Fibroblast of lung (primary cell): ENCODE measurements at regions not wholly inside any gene's neighbourhood (a gene's known extent, or its start where the extent isn't known, plus 50 kb on each side); places are given as distances from the start of the nearest gene placed in this dataset.

Experiments used
- DNase-seq, 2 donors: peaks; one replicate each; pipeline versions ENCODE4 v3.0.0 to v3.0.0-alpha.2; 2010; ENCODE audit warnings: low read depth in 2 of 2
- H2AFZ ChIP-seq: 2 replicates; pipeline ENCODE4 v1.5.1; 2012; ENCODE audit warnings: low read length, control low read depth, inconsistent platforms
- H3K27ac ChIP-seq: 2 replicates; pipeline ENCODE4 v1.5.1; 2011; ENCODE audit warnings: low read length, control low read depth; ENCODE audit not compliant: insufficient read depth
- H3K27me3 ChIP-seq: 2 replicates; pipeline ENCODE4 v1.5.1; 2011; ENCODE audit warnings: mild to moderate bottlenecking, low read length; ENCODE audit not compliant: control insufficient read depth, insufficient read depth
- H3K36me3 ChIP-seq: 2 replicates; pipeline ENCODE4 v1.5.1; 2011; ENCODE audit warnings: low read length; ENCODE audit not compliant: control insufficient read depth, insufficient read depth
- H3K4me1 ChIP-seq: 2 replicates; pipeline ENCODE4 v1.5.1; 2011; ENCODE audit warnings: low read length; ENCODE audit not compliant: control insufficient read depth, insufficient read depth; ENCODE audit errors: extremely low read depth
- H3K4me2 ChIP-seq: 2 replicates; pipeline ENCODE4 v1.5.1; 2011; ENCODE audit warnings: low read length, control low read depth; ENCODE audit not compliant: insufficient read depth; ENCODE audit errors: extremely low read depth
- H3K4me3 ChIP-seq, 4 experiments: fragments of 200-600 bp in 1 of 4; sonication (generic) in 1 of 4; replicated peaks in 1 of 4; 2 replicates each; pipeline ENCODE4 v1.5.1; 2011 to 2016; ENCODE audit warnings: low read length in 4 of 4, low read depth in 3 of 4, mild to moderate bottlenecking in 3 of 4, control low read depth in 2 of 4, inconsistent platforms in 1 of 4, mixed read lengths in 1 of 4; ENCODE audit not compliant: insufficient read depth in 1 of 4; ENCODE audit errors: control extremely low read depth in 1 of 4
- H3K79me2 ChIP-seq: 2 replicates; pipeline ENCODE4 v1.5.1; 2012; ENCODE audit warnings: mild to moderate bottlenecking, low read length, inconsistent platforms; ENCODE audit not compliant: control insufficient read depth, insufficient read depth
- H3K9ac ChIP-seq: 2 replicates; pipeline ENCODE4 v1.5.1; 2011; ENCODE audit warnings: mild to moderate bottlenecking, low read length, control low read depth; ENCODE audit not compliant: insufficient read depth
- H3K9me3 ChIP-seq: 2 replicates; pipeline ENCODE4 v1.5.1; 2012; ENCODE audit warnings: low read depth, low read length; ENCODE audit not compliant: control insufficient read depth, insufficient read depth
- H4K20me1 ChIP-seq: 2 replicates; pipeline ENCODE4 v1.5.1; 2011; ENCODE audit warnings: low read length; ENCODE audit not compliant: control insufficient read depth, insufficient read depth; ENCODE audit errors: extremely low read depth
- EZH2 ChIP-seq: IDR thresholded peaks from 2 replicates; pipeline ENCODE4 v1.5.1; 2012; ENCODE audit warnings: low read length, control low read depth, mild to moderate bottlenecking; ENCODE audit errors: missing control alignments
- TF ChIP-seq, protein P1 (sequence below), 2 donors: IDR thresholded peaks in 1 of 2; conservative IDR thresholded peaks in 1 of 2; 1 replicate in 1 of 2; 2 replicates in 1 of 2; pipeline ENCODE4 v1.5.1; 2011 to 2012; ENCODE audit warnings: low read length in 2 of 2, control low read depth in 1 of 2, inconsistent platforms in 1 of 2, low read depth in 1 of 2, mild to moderate bottlenecking in 1 of 2

DNA sequence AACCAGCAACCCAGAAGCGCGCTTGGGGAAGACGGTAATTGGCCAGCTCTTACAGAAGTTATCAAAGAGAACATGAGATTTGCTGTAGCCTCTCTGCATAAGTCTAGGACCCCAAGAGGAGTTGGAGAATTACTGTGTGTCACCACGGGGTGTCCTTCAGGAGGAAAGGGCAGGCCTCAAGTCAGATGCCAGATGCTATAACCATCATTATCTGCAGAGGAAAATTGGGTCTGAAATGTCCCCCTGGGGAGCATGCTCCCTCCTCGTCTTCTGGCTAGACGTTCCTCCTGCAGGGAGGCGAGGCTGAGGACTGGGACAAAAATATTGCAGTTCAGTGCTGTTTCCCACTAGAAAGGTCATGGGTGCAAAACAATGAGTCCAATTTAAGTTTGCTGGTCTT, 380.5 kb upstream of the CFAP20DC start:
- Histone ChIP-seq H2AFZ (no peak overlapping the region), H3K79me2 (no peaks in the 10 kb centered on the region), H3K9ac (no peak overlapping the region), H3K27me3 (no peaks in the 10 kb centered on the region), H3K4me2 (no peak overlapping the region), H3K4me3 (no peak overlapping the region), H3K27ac (no peak overlapping the region), H3K9me3 (no peaks in the 10 kb centered on the region), H4K20me1 (no peaks in the 10 kb centered on the region), H3K4me1 (peaks cover 15% of the 10 kb centered on the region), H3K36me3 (no peaks in the 10 kb centered on the region)
- no peak for DNase-seq
- TF ChIP-seq, protein P1, sequence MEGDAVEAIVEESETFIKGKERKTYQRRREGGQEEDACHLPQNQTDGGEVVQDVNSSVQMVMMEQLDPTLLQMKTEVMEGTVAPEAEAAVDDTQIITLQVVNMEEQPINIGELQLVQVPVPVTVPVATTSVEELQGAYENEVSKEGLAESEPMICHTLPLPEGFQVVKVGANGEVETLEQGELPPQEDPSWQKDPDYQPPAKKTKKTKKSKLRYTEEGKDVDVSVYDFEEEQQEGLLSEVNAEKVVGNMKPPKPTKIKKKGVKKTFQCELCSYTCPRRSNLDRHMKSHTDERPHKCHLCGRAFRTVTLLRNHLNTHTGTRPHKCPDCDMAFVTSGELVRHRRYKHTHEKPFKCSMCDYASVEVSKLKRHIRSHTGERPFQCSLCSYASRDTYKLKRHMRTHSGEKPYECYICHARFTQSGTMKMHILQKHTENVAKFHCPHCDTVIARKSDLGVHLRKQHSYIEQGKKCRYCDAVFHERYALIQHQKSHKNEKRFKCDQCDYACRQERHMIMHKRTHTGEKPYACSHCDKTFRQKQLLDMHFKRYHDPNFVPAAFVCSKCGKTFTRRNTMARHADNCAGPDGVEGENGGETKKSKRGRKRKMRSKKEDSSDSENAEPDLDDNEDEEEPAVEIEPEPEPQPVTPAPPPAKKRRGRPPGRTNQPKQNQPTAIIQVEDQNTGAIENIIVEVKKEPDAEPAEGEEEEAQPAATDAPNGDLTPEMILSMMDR (conservative IDR thresholded peaks at IDR 0.05 in 1 of 2, IDR thresholded peaks at IDR 0.05 in 1 of 2; ENCODE audit: low read depth in 1 of 2, low read length in 2 of 2), result no peak
- no peak for TF ChIP-seq EZH2

DNA sequence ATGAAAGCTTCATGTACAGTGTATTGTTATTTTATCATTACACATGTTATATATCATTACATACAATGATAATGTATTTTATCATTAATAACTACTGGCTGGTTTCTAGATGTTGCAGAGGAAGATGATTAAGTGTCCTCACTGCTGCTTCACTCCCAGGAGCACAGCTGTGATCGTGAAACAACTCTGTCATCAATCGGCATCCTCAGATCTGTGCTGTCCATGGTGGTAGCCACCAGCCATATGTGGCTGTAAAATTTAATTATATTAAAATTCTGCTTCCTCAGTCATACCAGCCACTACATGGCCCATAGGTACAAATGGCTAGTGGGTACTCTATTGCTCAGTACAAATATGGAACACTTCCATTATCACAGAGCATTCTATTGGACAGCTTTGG, 379.4 kb upstream of the CFAP20DC start:
- H2AFZ ChIP-seq, result no peak overlapping the region
- TF ChIP-seq, protein P1 (conservative IDR thresholded peaks at IDR 0.05 in 1 of 2, IDR thresholded peaks at IDR 0.05 in 1 of 2; ENCODE audit: low read depth in 1 of 2, low read length in 2 of 2), result no peak
- no peak for TF ChIP-seq EZH2
- no peaks in the 10 kb centered on the region for H4K20me1 ChIP-seq
- H3K27ac ChIP-seq, result no peak overlapping the region
- no peaks in the 10 kb centered on the region for H3K79me2 ChIP-seq
- no peaks in the 10 kb centered on the region for H3K9me3 ChIP-seq
- H3K27me3 ChIP-seq, result no peaks in the 10 kb centered on the region
- DNase-seq, result no peak
- no peak overlapping the region for H3K4me3 ChIP-seq
- peaks cover 25% of the 10 kb centered on the region for H3K4me1 ChIP-seq
- H3K36me3 ChIP-seq, result no peaks in the 10 kb centered on the region
- no peak overlapping the region for H3K4me2 ChIP-seq
- H3K9ac ChIP-seq, result no peak overlapping the region

GRCh38 chr3:59426821-59427565, 377.2 kb upstream of the CFAP20DC start:
- H3K4me1 ChIP-seq, result peaks cover 26% of the 10 kb centered on the region
- H3K9ac ChIP-seq, result no peak overlapping the region
- TF ChIP-seq, protein P1 (conservative IDR thresholded peaks at IDR 0.05 in 1 of 2, IDR thresholded peaks at IDR 0.05 in 1 of 2; ENCODE audit: low read depth in 1 of 2, low read length in 2 of 2), result no peak
- no peak for TF ChIP-seq EZH2
- H3K27ac ChIP-seq, result no peak overlapping the region
- no peaks in the 10 kb centered on the region for H3K79me2 ChIP-seq
- H2AFZ ChIP-seq, result no peak overlapping the region
- no peaks in the 10 kb centered on the region for H3K9me3 ChIP-seq
- no peaks in the 10 kb centered on the region for H3K27me3 ChIP-seq
- H3K4me2 ChIP-seq, result no peak overlapping the region
- H4K20me1 ChIP-seq, result no peaks in the 10 kb centered on the region
- H3K36me3 ChIP-seq, result no peaks in the 10 kb centered on the region
- no peak overlapping the region for H3K4me3 ChIP-seq
- peak; percentile 74 to 95 for DNase-seq
